B cell (primary cell): ENCODE measurements at regions not wholly inside any gene's neighbourhood (a gene's known extent, or its start where the extent isn't known, plus 50 kb on each side); places are given as distances from the start of the nearest gene placed in this dataset.

Experiments
- ATAC-seq: fragments of 200-7000 bp; cut with Tn5 transposase; one replicate; pipeline ENCODE4 v1.10.0; 2021; ENCODE audit warnings: low read depth, mild to moderate bottlenecking, moderate number of reproducible peaks, moderate library complexity
- CTCF ChIA-PET: fragments of 350-600 bp; sonication (Branson Sonifier 250); formaldehyde crosslinking; loops from one replicate; lab custom pipeline; 2021; ENCODE audit warnings: antibody characterized with exemption, inconsistent platforms; lab: Charles Lee
- POLR2A ChIA-PET: fragments of 350-600 bp; sonication (Branson Sonifier 250); formaldehyde crosslinking; loops from one replicate; lab custom pipeline; 2021; ENCODE audit warnings: antibody characterized with exemption; lab: Charles Lee
- DNase-seq: peaks from one replicate; pipeline ENCODE4 v3.0.0; 2013
- H2AFZ ChIP-seq: 2 replicates; pipeline ENCODE4 v1.6.1; 2012; ENCODE audit warnings: mild to moderate bottlenecking, low read depth, low read length; ENCODE audit not compliant: insufficient read depth, poor library complexity, severe bottlenecking
- H3K27ac ChIP-seq, 2 donors: 1 replicate in 1 of 2; 2 replicates in 1 of 2; pipeline ENCODE4 v1.5.1; 2012 to 2013; ENCODE audit warnings: low read length in 2 of 2, mild to moderate bottlenecking in 2 of 2, moderate library complexity in 1 of 2
- H3K27me3 ChIP-seq, 4 experiments: fragments of 200-600 bp in 1 of 4; sonication (generic) in 1 of 4; replicated peaks in 1 of 4; 1 replicate in 2 of 4; 2 replicates in 2 of 4; pipeline versions ENCODE4 v1.6.1 to v1.7.0; 2013 to 2016; ENCODE audit warnings: low read length in 3 of 4, mild to moderate bottlenecking in 2 of 4, mixed read lengths in 1 of 4, moderate library complexity in 1 of 4; ENCODE audit not compliant: insufficient read depth in 4 of 4, control insufficient read depth in 3 of 4; ENCODE audit errors: control extremely low read depth in 1 of 4
- H3K36me3 ChIP-seq, 2 experiments: replicated peaks in 1 of 2; 1 replicate in 1 of 2; 2 replicates in 1 of 2; pipeline versions ENCODE4 v1.6.1 to v1.7.1; 2013; ENCODE audit warnings: low read length in 1 of 2; ENCODE audit not compliant: insufficient read depth in 2 of 2, control insufficient read depth in 1 of 2; ENCODE audit errors: control extremely low read depth in 1 of 2, extremely low read depth in 1 of 2
- H3K4me1 ChIP-seq, 2 donors: fragments of 200-600 bp in 1 of 2; sonication (generic) in 1 of 2; 1 replicate in 1 of 2; 2 replicates in 1 of 2; pipeline versions ENCODE4 v1.5.1 to v1.6.1; 2013 to 2017; ENCODE audit warnings: low read length in 2 of 2; ENCODE audit not compliant: control insufficient read depth in 2 of 2, insufficient read depth in 2 of 2
- H3K4me2 ChIP-seq: replicated peaks from 2 replicates; pipeline ENCODE3; 2012; ENCODE audit warnings: mild to moderate bottlenecking, low read depth, low read length; ENCODE audit not compliant: poor library complexity, severe bottlenecking
- H3K4me3 ChIP-seq, 5 experiments: fragments of 200-600 bp in 1 of 5; sonication (generic) in 1 of 5; 1 replicate in 3 of 5; 2 replicates in 2 of 5; pipeline versions ENCODE4 v1.5.1 to v1.7.0; 2011 to 2016; ENCODE audit warnings: low read length in 4 of 5, mild to moderate bottlenecking in 4 of 5, low read depth in 2 of 5, control low read depth in 1 of 5, moderate library complexity in 1 of 5; ENCODE audit not compliant: insufficient read depth in 1 of 5; ENCODE audit errors: control extremely low read depth in 1 of 5, extremely low read depth in 1 of 5
- H3K79me2 ChIP-seq: fragments of 200-600 bp; sonication (generic); one replicate; pipeline ENCODE4 v1.6.0; 2016; ENCODE audit warnings: low read length; ENCODE audit not compliant: control insufficient read depth, insufficient read depth
- H3K9ac ChIP-seq: fragments of 200-600 bp; sonication (generic); 2 replicates; pipeline ENCODE4 v1.6.1; 2017; ENCODE audit warnings: mild to moderate bottlenecking, low read length, moderate library complexity
- H3K9me3 ChIP-seq, 3 donors: one replicate each; pipeline versions ENCODE4 v1.6.1 to v1.7.1; 2013; ENCODE audit warnings: low read length in 2 of 3; ENCODE audit not compliant: control insufficient read depth in 2 of 3, insufficient read depth in 1 of 3; ENCODE audit errors: control extremely low read depth in 1 of 3
- H4K20me1 ChIP-seq: 2 replicates; pipeline ENCODE4 v1.6.0; 2012; ENCODE audit warnings: mild to moderate bottlenecking, low read length; ENCODE audit not compliant: insufficient read depth, control insufficient read depth, poor library complexity, severe bottlenecking
- H3K27ac Mint-ChIP-seq: one replicate; pipeline ENCODE4 v1.8.0; 2021; ENCODE audit warnings: mixed read lengths
- H3K27me3 Mint-ChIP-seq: one replicate; pipeline ENCODE4 v1.8.0; 2021; ENCODE audit warnings: mixed read lengths
- H3K4me1 Mint-ChIP-seq: one replicate; pipeline ENCODE4 v1.8.0; 2021; ENCODE audit warnings: mixed read lengths
- H3K4me3 Mint-ChIP-seq: one replicate; pipeline ENCODE4 v1.8.0; 2021; ENCODE audit warnings: mixed read lengths
- H3K9me3 Mint-ChIP-seq: one replicate; pipeline ENCODE4 v1.8.0; 2022; ENCODE audit warnings: mixed read lengths; ENCODE audit not compliant: insufficient read depth
- CTCF ChIP-seq: fragments of 200-600 bp; IDR thresholded peaks from one replicate; pipeline ENCODE4 v1.8.0; 2022; ENCODE audit warnings: antibody characterized with exemption, mild to moderate bottlenecking
- EZH2 ChIP-seq: IDR thresholded peaks from 2 replicates; pipeline ENCODE4 v1.6.1; 2012; ENCODE audit warnings: borderline replicate concordance, low read depth, mild to moderate bottlenecking, moderate library complexity, low read length; ENCODE audit not compliant: insufficient read depth, poor library complexity, severe bottlenecking
- WGBS: methylation state at CpG from one replicate; pipeline ENCODE4 v1.1.5; 2013; ENCODE audit warnings: missing lambda C conversion rate; ENCODE audit not compliant: insufficient coverage; 5-methylcytosine and 5-hydroxymethylcytosine counted together
- intact Hi-C: fragments of 100-400 bp; cut with micrococcal nuclease; formaldehyde crosslinking; loops from one replicate; pipeline ENCODE4 v1.10.0; 2022

- CTCF ChIA-PET: interaction anchor here (1.1 to 3.1 kb wide), 2 partner anchors 111 to 382 kb away, joined by 4 to 12 read pairs; no protein-coding TSS in a partner anchor
- Histone ChIP-seq H3K4me3 (no peak overlapping the region), H3K9ac (no peak overlapping the region), H3K27me3 (peaks cover 0 to 2% (median 0%) of the 10 kb centered on the region in 4 experiments), H3K36me3 (no peaks in the 10 kb centered on the region), H3K79me2 (no peaks in the 10 kb centered on the region), H3K4me1 (peaks cover 4 to 6% of the 10 kb centered on the region in 2 donors), H3K9me3 (peaks cover 0 to 3% (median 0%) of the 10 kb centered on the region in 3 donors), H4K20me1 (no peaks in the 10 kb centered on the region), H2AFZ (no peak overlapping the region), H3K4me2 (no peak overlapping the region), H3K27ac (no peak overlapping the region)
- POLR2A ChIA-PET: no interaction called here
- no peak overlapping the region for H3K4me3 Mint-ChIP-seq
- peaks cover 4% of the 10 kb centered on the region for H3K4me1 Mint-ChIP-seq
- H3K27ac Mint-ChIP-seq: no peak overlapping the region
- H3K9me3 Mint-ChIP-seq: no peaks in the 10 kb centered on the region
- ATAC-seq (no peak), DNase-seq (no peak)
- peaks cover 31% of the 10 kb centered on the region for H3K27me3 Mint-ChIP-seq
- WGBS: no CpG with 5 or more reads among the region's 1 CpG
- TF ChIP-seq CTCF: no peak
- TF ChIP-seq EZH2: no peak
- intact Hi-C loops: no loop called here
Observed at GRCh38 chr10:116792817-116793216, 50.5 kb upstream of the HSPA12A start.

- TF ChIP-seq EZH2 (no peak), CTCF (no peak)
- Histone ChIP-seq H2AFZ (no peak overlapping the region), H3K27ac (no peak overlapping the region), H3K4me2 (no peak overlapping the region), H3K79me2 (no peaks in the 10 kb centered on the region), H3K36me3 (no peaks in the 10 kb centered on the region), H3K27me3 (no peaks in the 10 kb centered on the region), H3K4me1 (no peaks in the 10 kb centered on the region), H4K20me1 (no peaks in the 10 kb centered on the region), H3K9me3 (no peaks in the 10 kb centered on the region), H3K4me3 (no peak overlapping the region), H3K9ac (no peak overlapping the region)
- H3K27me3 Mint-ChIP-seq: peaks cover 23% of the 10 kb centered on the region
- H3K9me3 Mint-ChIP-seq: no peaks in the 10 kb centered on the region
- no peak overlapping the region for H3K4me3 Mint-ChIP-seq
- ATAC-seq: no peak
- DNase-seq: no peak
- intact Hi-C loops: loop anchor here (2.0 kb wide), 1 partner anchor 52 kb away; the partner anchor contains the start of gene ENO4
- H3K27ac Mint-ChIP-seq: no peak overlapping the region
- CTCF ChIA-PET: interaction anchor here (0.6 to 7.6 kb wide), 25 partner anchors 9 to 743 kb away, joined by 3 to 158 read pairs (median 4); partner anchors contain the start of gene ENO4
- WGBS: 61% methylated on average over 4 of the region's 5 CpGs
- no peaks in the 10 kb centered on the region for H3K4me1 Mint-ChIP-seq
- POLR2A ChIA-PET: interaction anchor here (0.7 kb wide), 1 partner anchor 316 kb away, joined by 4 read pairs; no protein-coding TSS in a partner anchor
Observed at GRCh38 chr10:116796469-116796868, 52.8 kb upstream of the ENO4 start.
